SK-N-MC (cell line): ENCODE measurements at regions not wholly inside any gene's neighbourhood (a gene's known extent, or its start where the extent isn't known, plus 50 kb on each side); places are given as distances from the start of the nearest gene placed in this dataset.

ENCODE experiments used
- DNase-seq: peaks from one replicate; pipeline ENCODE4 v3.0.0-alpha.2; 2011; ENCODE audit warnings: low read depth, low spot score
- H3K27ac ChIP-seq: fragments of 200-600 bp; sonication (generic); 2 replicates; pipeline ENCODE4 v1.5.1; 2016; ENCODE audit warnings: mixed run types
- H3K36me3 ChIP-seq: fragments of 200-600 bp; sonication (generic); 2 replicates; pipeline ENCODE4 v1.6.1; 2017; ENCODE audit warnings: antibody characterized with exemption, low read length, mixed read lengths; ENCODE audit not compliant: insufficient read depth
- H3K4me3 ChIP-seq: fragments of 200-600 bp; sonication (generic); 2 replicates; pipeline ENCODE4 v1.5.1; 2016
- H3K9ac ChIP-seq: fragments of 200-600 bp; sonication (generic); 2 replicates; pipeline ENCODE4 v1.8.0; 2017; ENCODE audit warnings: mixed run types, mixed read lengths; ENCODE audit not compliant: insufficient read length
- H3K9me3 ChIP-seq: fragments of 200-600 bp; sonication (generic); 2 replicates; pipeline ENCODE4 v1.6.1; 2017; ENCODE audit warnings: low read depth, mild to moderate bottlenecking, antibody characterized with exemption, low read length, moderate library complexity, mixed read lengths
- EZH2 ChIP-seq: fragments of 200-600 bp; sonication (generic); IDR thresholded peaks from one replicate; pipeline ENCODE4 v1.6.1; 2017; ENCODE audit warnings: antibody characterized with exemption
- FOXP2 ChIP-seq: optimal IDR thresholded peaks from 2 replicates; pipeline ENCODE3; 2011; ENCODE audit warnings: mild to moderate bottlenecking, moderate library complexity; ENCODE audit not compliant: insufficient read depth; ENCODE audit errors: extremely low read length, control extremely low read depth
- POLR2AphosphoS5 ChIP-seq: IDR thresholded peaks from 2 replicates; pipeline ENCODE4 v1.6.1; 2012; ENCODE audit warnings: mild to moderate bottlenecking, low read depth, low read length, borderline replicate concordance

DNA sequence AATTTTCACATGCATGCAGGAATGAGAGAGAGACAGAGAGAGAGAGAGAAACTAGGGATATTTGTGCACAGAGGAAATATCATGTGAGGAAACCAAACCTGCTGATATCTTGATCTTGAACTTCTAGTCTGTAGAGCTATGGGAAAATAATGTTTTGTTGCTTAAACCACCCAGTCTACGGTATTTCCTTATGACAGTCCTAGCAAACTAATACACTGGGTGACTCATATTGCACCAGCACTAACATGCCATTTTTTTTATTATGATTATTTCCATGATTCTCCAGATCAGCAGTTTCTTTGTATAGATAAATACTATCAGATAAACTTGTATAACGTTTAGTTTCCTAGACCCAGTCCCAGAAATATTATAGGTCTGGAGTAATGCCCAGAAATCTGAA lies 1259.0 kb downstream of the ZPLD1 start:
- TF ChIP-seq FOXP2 (no peak), EZH2 (no peak), POLR2AphosphoS5 (no peak)
- Histone ChIP-seq H3K9ac (no peak overlapping the region), H3K4me3 (peak overlapping the region; percentile 6), H3K27ac (peak overlapping the region; percentile 68), H3K36me3 (no peaks in the 10 kb centered on the region), H3K9me3 (no peaks in the 10 kb centered on the region)
- DNase-seq: no peak

- Histone ChIP-seq H3K9ac (no peak overlapping the region), H3K4me3 (peak overlapping the region; percentile 45; the same call in 1 of the 2 replicates), H3K36me3 (no peaks in the 10 kb centered on the region), H3K27ac (peak overlapping the region; percentile 76; the same call in 1 of the 2 replicates), H3K9me3 (no peaks in the 10 kb centered on the region)
- no peak for TF ChIP-seq POLR2AphosphoS5
- TF ChIP-seq FOXP2: no peak
- no peak for TF ChIP-seq EZH2
- no peak for DNase-seq
Measured at GRCh38 chr3:103698646-103699045, 1263.8 kb downstream of the ZPLD1 start.

DNA sequence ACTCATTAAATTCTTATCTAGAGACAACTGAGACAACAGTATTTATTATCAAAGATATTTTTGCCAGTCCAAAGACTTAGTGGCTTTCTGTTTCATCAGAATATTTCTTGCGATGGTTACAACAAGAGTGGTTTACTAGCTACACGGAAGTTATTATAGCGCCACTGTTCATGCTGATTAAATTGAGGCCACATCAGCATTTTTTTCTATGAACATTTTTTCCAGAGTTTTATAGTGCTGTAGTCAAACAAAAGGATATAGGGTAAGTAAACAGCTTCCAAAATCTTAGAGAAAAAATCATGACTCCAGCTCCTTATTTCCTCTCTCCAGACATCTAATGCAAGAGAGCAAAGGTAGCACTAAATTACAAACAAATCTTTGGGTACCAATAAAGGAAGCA lies 1264.4 kb downstream of the ZPLD1 start:
- no peaks in the 10 kb centered on the region for H3K36me3 ChIP-seq
- TF ChIP-seq FOXP2 (no peak), POLR2AphosphoS5 (peak; percentile 41; the same call in 1 of the 2 replicates)
- H3K27ac ChIP-seq: peak overlapping the region; percentile 76
- H3K4me3 ChIP-seq: peak overlapping the region; percentile 45
- peak; percentile 66 for DNase-seq
- no peak overlapping the region for H3K9ac ChIP-seq
- no peaks in the 10 kb centered on the region for H3K9me3 ChIP-seq

GRCh38 chr3:103705641-103706040 lies 1270.8 kb downstream of the ZPLD1 start:
- no peak for DNase-seq
- no peak overlapping the region for H3K4me3 ChIP-seq
- H3K27ac ChIP-seq: no peak overlapping the region
- H3K36me3 ChIP-seq: no peaks in the 10 kb centered on the region
- no peak overlapping the region for H3K9ac ChIP-seq
- TF ChIP-seq EZH2 (no peak), POLR2AphosphoS5 (no peak), FOXP2 (no peak)
- no peaks in the 10 kb centered on the region for H3K9me3 ChIP-seq

GRCh38 chr3:103706671-103707070 lies 1271.9 kb downstream of the ZPLD1 start:
- H3K4me3 ChIP-seq: no peak overlapping the region
- no peak for DNase-seq
- no peak overlapping the region for H3K27ac ChIP-seq
- no peak overlapping the region for H3K9ac ChIP-seq
- H3K36me3 ChIP-seq: no peaks in the 10 kb centered on the region
- H3K9me3 ChIP-seq: no peaks in the 10 kb centered on the region
- TF ChIP-seq EZH2 (no peak), FOXP2 (no peak), POLR2AphosphoS5 (no peak)

DNA sequence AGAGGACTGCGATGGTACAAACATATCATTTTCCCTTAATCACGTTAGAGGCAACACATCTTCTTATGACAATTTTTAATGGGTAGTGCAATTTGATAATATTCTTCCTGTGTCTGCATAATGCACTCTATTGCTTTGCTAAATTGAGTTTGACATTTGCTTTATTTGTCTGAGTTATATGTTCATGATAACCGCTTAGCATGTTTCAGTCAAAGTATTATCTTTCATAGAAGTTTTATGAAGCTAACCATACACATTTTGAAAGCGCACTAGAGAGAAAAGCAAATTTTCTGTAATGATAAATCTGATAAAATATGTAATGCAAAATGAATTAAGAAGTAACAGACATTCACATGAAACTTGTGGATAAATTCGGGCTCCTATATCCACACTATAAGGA lies 1276.9 kb downstream of the ZPLD1 start:
- Histone ChIP-seq H3K36me3 (no peaks in the 10 kb centered on the region), H3K9ac (no peak overlapping the region), H3K4me3 (no peak overlapping the region), H3K27ac (no peak overlapping the region), H3K9me3 (no peaks in the 10 kb centered on the region)
- DNase-seq: no peak
- TF ChIP-seq FOXP2 (no peak), POLR2AphosphoS5 (no peak), EZH2 (no peak)

DNA sequence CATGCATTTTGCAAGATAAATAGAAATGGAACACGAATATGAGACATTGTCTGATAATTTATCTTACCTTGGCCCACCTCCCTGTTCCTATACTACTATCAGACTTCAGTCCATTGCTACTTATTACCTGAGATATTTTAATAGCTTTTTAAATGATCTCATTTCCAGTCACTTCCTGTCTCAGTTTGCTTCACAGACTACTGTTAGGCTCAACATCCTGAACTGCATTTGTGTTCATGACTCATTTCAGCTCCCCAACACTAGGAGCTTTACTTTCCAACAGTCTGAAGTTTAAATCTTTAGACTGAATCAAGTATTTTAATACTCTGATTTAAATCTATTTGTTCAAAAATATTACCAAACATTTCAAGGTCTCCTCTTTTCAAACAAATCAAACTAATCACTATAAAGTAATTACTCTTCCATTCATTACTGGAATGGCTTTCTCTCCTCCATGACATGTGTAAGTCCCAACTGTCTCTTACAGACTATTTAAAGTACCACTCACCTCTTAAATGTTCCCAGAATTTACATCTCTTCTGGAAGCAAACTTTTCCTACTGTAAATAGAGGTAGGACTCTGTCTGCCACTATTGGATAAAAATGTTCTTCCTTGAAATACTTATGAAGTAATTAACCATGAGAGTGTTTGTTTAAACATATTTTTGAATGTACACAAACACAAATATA lies 1277.6 kb downstream of the ZPLD1 start:
- TF ChIP-seq EZH2 (no peak), FOXP2 (no peak), POLR2AphosphoS5 (no peak)
- Histone ChIP-seq H3K4me3 (no peak overlapping the region), H3K9me3 (no peaks in the 10 kb centered on the region), H3K36me3 (no peaks in the 10 kb centered on the region), H3K27ac (no peak overlapping the region), H3K9ac (no peak overlapping the region)
- DNase-seq: no peak

DNA sequence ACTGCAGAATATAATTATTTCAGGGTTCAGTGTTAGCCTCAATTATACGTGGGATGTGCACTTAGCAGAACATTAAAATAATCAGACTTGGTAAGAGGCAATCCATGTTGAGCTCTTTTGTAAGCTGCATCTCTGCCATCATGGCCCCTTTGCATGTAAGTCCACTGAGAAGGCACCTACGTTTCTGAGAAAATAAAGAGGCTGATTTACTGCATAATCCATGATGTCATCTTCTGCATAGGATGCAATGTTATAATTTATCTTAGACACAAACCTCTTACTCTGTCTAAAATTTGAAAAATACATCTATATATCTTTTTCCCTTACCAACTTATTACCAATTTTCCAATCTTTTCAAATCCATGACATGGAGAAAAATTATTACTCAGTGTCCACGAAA lies 1294.7 kb downstream of the ZPLD1 start:
- Histone ChIP-seq H3K9me3 (no peaks in the 10 kb centered on the region), H3K36me3 (no peaks in the 10 kb centered on the region), H3K27ac (no peak overlapping the region), H3K9ac (no peak overlapping the region), H3K4me3 (no peak overlapping the region)
- DNase-seq: no peak
- TF ChIP-seq FOXP2 (no peak), EZH2 (no peak), POLR2AphosphoS5 (no peak)

GRCh38 chr3:103730744-103731143 lies 1295.9 kb downstream of the ZPLD1 start:
- Histone ChIP-seq H3K36me3 (no peaks in the 10 kb centered on the region), H3K4me3 (no peak overlapping the region), H3K27ac (no peak overlapping the region), H3K9ac (no peak overlapping the region), H3K9me3 (no peaks in the 10 kb centered on the region)
- TF ChIP-seq EZH2 (no peak), FOXP2 (no peak), POLR2AphosphoS5 (no peak)
- no peak for DNase-seq
